Chondrocyte (in vitro differentiated cells): ENCODE measurements at regions not wholly inside any gene's neighbourhood (a gene's known extent, or its start where the extent isn't known, plus 50 kb on each side); places are given as distances from the start of the nearest gene placed in this dataset.

ENCODE experiments used
- DNase-seq: peaks from one replicate; pipeline ENCODE4 v3.0.0; 2021; ENCODE audit warnings: mixed read lengths, low spot score
- H3K27ac Mint-ChIP-seq: one replicate; pipeline ENCODE4 v1.8.0; 2021; ENCODE audit warnings: mild to moderate bottlenecking, moderate library complexity, mixed read lengths; ENCODE audit not compliant: unreplicated experiment
- H3K27me3 Mint-ChIP-seq: 2 replicates; pipeline ENCODE4 v1.8.0; 2021; ENCODE audit warnings: low read depth, mixed read lengths
- H3K36me3 Mint-ChIP-seq: 2 replicates; pipeline ENCODE4 v1.8.0; 2021; ENCODE audit warnings: low read depth, mixed read lengths
- H3K4me1 Mint-ChIP-seq: 2 replicates; pipeline ENCODE4 v1.8.0; 2021; ENCODE audit warnings: low read depth, mild to moderate bottlenecking, mixed read lengths
- H3K4me3 Mint-ChIP-seq: one replicate; pipeline ENCODE4 v1.8.0; 2021; ENCODE audit warnings: mild to moderate bottlenecking, moderate library complexity, mixed read lengths; ENCODE audit not compliant: unreplicated experiment
- H3K9me3 Mint-ChIP-seq: 2 replicates; pipeline ENCODE4 v1.8.0; 2021; ENCODE audit warnings: low read depth, mixed read lengths
- CTCF ChIP-seq: fragments of 200-600 bp; sonication (generic); IDR thresholded peaks from 2 replicates; pipeline ENCODE4 v1.5.0; 2021; ENCODE audit warnings: antibody characterized with exemption, mild to moderate bottlenecking, moderate library complexity

- H3K9me3 Mint-ChIP-seq, result no peaks in the 10 kb centered on the region
- no peaks in the 10 kb centered on the region for H3K36me3 Mint-ChIP-seq
- H3K4me1 Mint-ChIP-seq, result peaks cover 14% of the 10 kb centered on the region
- DNase-seq, result no peak
- no peak for TF ChIP-seq CTCF
- H3K27me3 Mint-ChIP-seq, result no peaks in the 10 kb centered on the region
- no peak overlapping the region for H3K4me3 Mint-ChIP-seq
- H3K27ac Mint-ChIP-seq, result no peak overlapping the region
These were observed 112.7 kb upstream of the EGLN3 start for GRCh38 chr14:34063470-34064164.

- Mint-ChIP-seq H3K9me3 (no peaks in the 10 kb centered on the region), H3K36me3 (no peaks in the 10 kb centered on the region), H3K27ac (no peak overlapping the region), H3K27me3 (no peaks in the 10 kb centered on the region), H3K4me3 (no peak overlapping the region), H3K4me1 (peaks cover 14% of the 10 kb centered on the region)
- no peak for DNase-seq
- TF ChIP-seq CTCF, result no peak
These were observed 112.2 kb upstream of the EGLN3 start for GRCh38 chr14:34063042-34063441.

- no peaks in the 10 kb centered on the region for H3K9me3 Mint-ChIP-seq
- DNase-seq, result no peak
- no peak overlapping the region for H3K27ac Mint-ChIP-seq
- TF ChIP-seq CTCF, result no peak
- no peaks in the 10 kb centered on the region for H3K36me3 Mint-ChIP-seq
- H3K4me3 Mint-ChIP-seq, result no peak overlapping the region
- no peaks in the 10 kb centered on the region for H3K27me3 Mint-ChIP-seq
- H3K4me1 Mint-ChIP-seq, result peaks cover 14% of the 10 kb centered on the region
These were observed 111.6 kb upstream of the EGLN3 start for GRCh38 chr14:34062353-34062973.

- Mint-ChIP-seq H3K4me1 (peaks cover 14% of the 10 kb centered on the region), H3K27me3 (no peaks in the 10 kb centered on the region), H3K4me3 (peak overlapping the region; percentile 80), H3K36me3 (no peaks in the 10 kb centered on the region), H3K9me3 (no peaks in the 10 kb centered on the region), H3K27ac (peak overlapping the region; percentile 89)
- DNase-seq, result peak; percentile 94
- no peak for TF ChIP-seq CTCF
These were observed 109.8 kb upstream of the EGLN3 start for GRCh38 chr14:34060651-34060999.

GRCh38 chr14:34059925-34060650 is 109.2 kb upstream of the EGLN3 start:
- Mint-ChIP-seq H3K27me3 (no peaks in the 10 kb centered on the region), H3K36me3 (no peaks in the 10 kb centered on the region), H3K4me3 (peak overlapping the region; percentile 80), H3K27ac (peak overlapping the region; percentile 89), H3K4me1 (peaks cover 14% of the 10 kb centered on the region), H3K9me3 (no peaks in the 10 kb centered on the region)
- TF ChIP-seq CTCF, result peak; percentile 67
- DNase-seq, result peak; percentile 72
